ENCODE measurements at regions not wholly inside any gene's neighbourhood (a gene's known extent, or its start where the extent isn't known, plus 50 kb on each side); places are given as distances from the start of the nearest gene placed in this dataset.

GRCh38 chrX:145041486-145041885, 205.8 kb upstream of the SPANXN1 start:
- TF ChIP-seq CTCF (tag by site-specific recombination; IDR thresholded peaks at IDR 0.05) (no peak), ATF2 (tag by site-specific recombination; IDR thresholded peaks at IDR 0.05; ENCODE audit: low read depth) (no peak), ZNF138 (tag by site-specific recombination; IDR thresholded peaks at IDR 0.05; ENCODE audit: borderline replicate concordance) (no peak), ZNF473 (tag by site-specific recombination; IDR thresholded peaks at IDR 0.05) (no peak), TRIM28 (IDR thresholded peaks at IDR 0.05; ENCODE audit: borderline replicate concordance, low read length) (no peak), ZNF830 (tag by site-specific recombination; IDR thresholded peaks at IDR 0.05; ENCODE audit: low read depth) (no peak), ZEB2 (tag by site-specific recombination; IDR thresholded peaks at IDR 0.05) (no peak), ZFP69B (tag by site-specific recombination; IDR thresholded peaks at IDR 0.05) (no peak), KLF8 (tag by site-specific recombination; IDR thresholded peaks at IDR 0.05) (no peak), MYNN (tag by site-specific recombination; IDR thresholded peaks at IDR 0.05; ENCODE audit: borderline replicate concordance) (no peak), REST (tag by site-specific recombination; IDR thresholded peaks at IDR 0.05) (no peak)

All from HEK293 (cell line).